Suppressor macrophage treated with lipopolysaccharide for 1 hour (primary cell): ENCODE measurements at regions not wholly inside any gene's neighbourhood (a gene's known extent, or its start where the extent isn't known, plus 50 kb on each side); places are given as distances from the start of the nearest gene placed in this dataset.

Experiments
- DNase-seq, 3 donors: peaks; one replicate each; pipeline ENCODE4 v3.0.0-alpha.2; 2020 to 2022

GRCh38 chr12:45553204-45553603, 176.3 kb upstream of the ARID2 start:
- DNase-seq: no peak

DNA sequence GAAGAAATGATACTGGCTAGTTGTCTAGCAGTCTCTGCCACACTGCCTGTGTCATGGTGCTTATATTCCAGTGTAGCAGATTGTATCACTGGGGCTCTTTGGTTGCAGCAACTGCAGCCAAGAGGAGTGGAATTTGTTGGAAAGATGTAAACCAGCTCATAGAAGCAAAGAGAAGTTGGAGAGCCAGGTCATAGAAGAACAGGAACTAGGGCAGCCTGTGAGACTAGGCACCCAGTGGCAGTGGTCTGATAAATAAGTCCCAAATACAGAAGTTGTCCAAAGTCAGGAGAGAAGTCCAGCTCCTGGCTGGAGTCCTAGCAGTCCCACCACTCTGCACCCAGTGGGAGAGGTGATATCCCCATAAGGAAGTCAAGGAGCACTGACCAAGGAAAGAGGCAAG, 172.5 kb upstream of the ARID2 start:
- DNase-seq: peak; percentile 65 to 72 (median 69)

- no peak for DNase-seq
Measured at GRCh38 chr12:45558353-45558752, 171.2 kb upstream of the ARID2 start.

- DNase-seq: no peak
Measured at GRCh38 chr12:45559537-45559936, 170.0 kb upstream of the ARID2 start.

GRCh38 chr12:45560689-45561088, 168.8 kb upstream of the ARID2 start:
- DNase-seq: no peak

DNA sequence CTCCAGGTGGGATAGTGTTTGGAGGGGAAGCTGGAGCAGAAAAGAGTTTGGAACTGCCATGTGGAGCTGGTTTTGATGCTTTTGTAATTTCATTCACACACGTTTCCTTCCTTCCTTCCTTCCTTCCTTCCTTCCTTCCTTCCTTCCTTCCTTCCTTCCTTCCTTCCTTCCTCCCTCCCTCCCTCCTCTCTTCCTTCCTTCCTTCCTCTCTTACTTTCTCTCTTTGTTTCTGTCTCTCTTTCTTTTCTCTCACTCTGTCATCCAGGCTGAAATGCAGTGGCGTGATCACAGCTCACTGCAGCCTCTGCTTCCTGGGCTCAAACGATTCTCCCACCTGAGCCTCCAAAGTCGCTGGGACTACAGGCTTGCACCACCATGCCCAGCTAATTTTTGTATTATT, 168.0 kb upstream of the ARID2 start:
- DNase-seq: no peak

GRCh38 chr12:45565590-45565989, 163.9 kb upstream of the ARID2 start:
- no peak for DNase-seq

GRCh38 chr12:45566257-45566656, 163.2 kb upstream of the ARID2 start:
- no peak for DNase-seq

- DNase-seq: peak in 1 of 3 donors; percentile 8
Measured at GRCh38 chr12:45568808-45569207, 160.7 kb upstream of the ARID2 start.

DNA sequence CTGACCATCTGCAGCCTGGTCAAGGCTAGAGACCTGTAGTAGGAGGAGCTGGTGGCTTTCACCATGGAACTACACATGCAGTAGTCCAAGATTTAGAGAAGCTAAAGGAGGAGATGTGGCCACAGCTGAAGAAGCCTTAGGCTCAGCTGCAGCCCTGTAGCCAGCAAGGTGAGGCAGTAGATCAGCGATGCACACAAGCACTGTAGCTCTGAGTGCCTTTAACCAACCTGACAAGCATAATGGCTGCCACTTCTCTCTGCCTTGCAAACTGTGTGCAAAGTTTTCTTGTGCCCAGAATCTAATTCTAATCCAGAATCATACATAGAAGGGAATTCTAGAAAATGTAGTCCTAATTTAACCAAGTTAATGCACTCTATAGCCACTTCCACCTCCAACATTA, 159.0 kb upstream of the ARID2 start:
- no peak for DNase-seq

- DNase-seq: no peak
Measured at GRCh38 chr12:45572114-45572513, 157.4 kb upstream of the ARID2 start.

- DNase-seq: peak; percentile 57 to 80 (median 74)
Measured at GRCh38 chr12:45575417-45575816, 154.1 kb upstream of the ARID2 start.

DNA sequence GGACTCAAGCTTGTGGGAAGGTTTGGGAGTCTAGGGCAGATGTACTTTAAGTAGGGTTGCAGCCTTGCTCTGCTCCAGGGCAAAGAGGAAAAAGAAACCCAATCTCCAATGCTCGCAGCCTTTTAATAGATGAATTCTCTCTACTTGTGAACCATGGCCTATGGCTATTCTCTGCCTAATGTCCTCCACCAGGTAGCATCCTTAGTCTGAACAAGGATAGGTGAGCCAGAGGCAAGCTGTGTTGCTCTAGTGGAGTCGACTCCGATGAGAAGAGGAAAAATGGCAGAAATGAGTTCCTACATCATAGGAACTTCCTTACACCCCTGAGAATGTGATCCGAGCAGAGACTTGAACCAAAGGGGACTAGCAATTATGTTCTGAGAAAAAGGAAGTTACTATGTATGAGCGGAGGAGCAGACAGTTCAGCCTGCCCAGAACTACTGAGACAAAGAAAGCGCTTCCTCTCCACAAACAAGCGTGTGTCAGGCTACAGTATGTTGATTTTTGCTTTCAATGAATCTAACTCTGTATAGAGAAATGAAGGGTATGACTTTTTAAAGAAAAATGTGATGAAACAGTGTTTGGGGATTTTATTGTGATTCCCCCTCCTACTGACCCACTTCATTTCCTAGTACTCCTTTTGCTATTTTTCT, 153.6 kb upstream of the ARID2 start:
- DNase-seq: peak; percentile 77 to 93 (median 86)

DNA sequence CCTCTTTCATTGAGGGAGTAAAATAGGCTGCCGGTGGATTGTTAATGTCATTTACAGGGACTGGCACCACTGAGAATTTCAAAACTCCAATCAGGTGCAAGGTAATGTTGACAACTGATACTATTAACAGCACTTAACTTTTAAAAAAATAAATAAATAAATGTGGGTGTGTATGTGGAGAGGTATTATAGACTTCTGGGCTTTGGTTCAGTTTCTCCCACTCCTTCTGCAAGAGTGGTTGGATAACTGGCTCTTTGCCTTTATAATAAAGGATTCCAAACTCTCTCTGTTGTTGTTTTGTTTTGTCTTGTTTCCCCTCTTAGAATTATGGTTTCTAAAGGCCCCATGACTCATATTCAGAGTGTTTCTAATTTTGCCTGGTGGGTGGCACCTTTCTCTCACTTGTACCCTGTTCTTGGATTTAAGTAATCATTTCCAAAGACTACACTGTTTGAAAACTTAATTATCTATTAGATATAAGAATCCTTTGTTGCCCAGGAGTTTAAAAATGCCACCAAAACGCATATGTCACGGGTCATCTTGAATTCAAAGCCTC, 151.6 kb upstream of the ARID2 start:
- peak; percentile 12 to 32 (median 30) for DNase-seq

DNA sequence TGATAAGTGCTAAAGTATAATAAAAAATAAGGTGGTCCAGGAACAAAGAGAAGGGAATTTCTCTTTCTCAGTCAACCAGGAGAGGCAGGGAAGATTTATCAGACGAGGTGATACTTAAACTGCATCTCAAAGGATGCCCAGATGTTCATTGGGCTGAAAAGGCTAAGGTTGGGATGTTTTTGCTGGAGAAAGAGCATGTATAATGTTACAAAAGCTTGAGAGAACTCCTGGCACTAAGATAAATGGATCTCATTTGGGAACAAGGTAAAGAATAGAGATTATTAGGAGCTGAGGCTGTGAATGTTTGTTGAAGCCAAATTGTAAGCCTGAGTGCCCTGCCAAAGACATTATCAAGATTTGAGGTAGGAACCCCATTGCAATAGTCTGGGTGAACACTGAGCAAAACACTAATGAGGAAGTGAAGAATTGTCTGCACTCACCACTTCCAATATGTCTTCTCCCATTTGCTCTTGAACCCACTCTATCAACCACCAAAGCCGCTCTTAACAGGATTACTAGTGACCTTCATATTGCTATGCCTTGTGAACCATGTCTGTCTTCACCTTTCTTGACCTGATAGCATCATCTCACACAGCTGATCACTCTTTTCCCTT, 149.0 kb upstream of the ARID2 start:
- DNase-seq: no peak

DNA sequence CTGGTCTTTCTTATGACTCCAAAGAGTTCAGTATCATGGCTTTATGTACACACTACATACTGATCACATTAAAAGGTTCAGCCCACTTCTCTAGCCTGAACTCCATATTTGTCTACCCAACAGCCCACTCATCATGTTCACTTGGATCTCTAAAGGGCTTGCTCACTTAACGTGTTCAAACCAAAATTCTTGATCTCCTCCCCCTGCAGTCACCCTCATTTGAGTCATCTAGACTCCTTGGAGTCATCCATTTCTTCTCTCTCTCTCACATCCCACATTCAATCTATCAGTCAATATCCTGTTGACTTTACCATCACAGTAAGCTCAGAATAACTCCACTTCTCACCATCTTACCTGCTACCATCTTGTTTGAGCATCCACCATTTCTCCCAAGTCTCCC, 148.4 kb upstream of the ARID2 start:
- DNase-seq: no peak

DNA sequence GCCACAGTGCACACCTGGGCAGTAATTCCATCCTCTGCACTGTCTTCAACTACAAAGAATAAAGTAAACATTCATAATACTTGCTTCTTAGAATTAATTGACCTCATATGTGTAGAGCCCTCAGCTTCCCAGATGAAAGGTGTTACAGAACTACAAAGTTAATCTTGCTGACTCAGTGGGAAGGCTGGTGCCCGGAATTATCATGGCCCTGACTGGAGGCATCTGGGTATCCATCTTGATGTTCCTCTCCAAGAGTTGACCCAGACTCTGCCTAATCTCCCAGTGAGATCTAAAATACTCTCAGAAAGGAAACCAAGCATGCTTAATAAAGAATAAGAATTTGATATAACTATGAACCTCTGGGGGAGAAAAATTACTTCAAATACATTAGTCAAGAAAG, 147.0 kb upstream of the ARID2 start:
- no peak for DNase-seq

- no peak for DNase-seq
Measured at GRCh38 chr12:45582986-45583659, 146.4 kb upstream of the ARID2 start.

DNA sequence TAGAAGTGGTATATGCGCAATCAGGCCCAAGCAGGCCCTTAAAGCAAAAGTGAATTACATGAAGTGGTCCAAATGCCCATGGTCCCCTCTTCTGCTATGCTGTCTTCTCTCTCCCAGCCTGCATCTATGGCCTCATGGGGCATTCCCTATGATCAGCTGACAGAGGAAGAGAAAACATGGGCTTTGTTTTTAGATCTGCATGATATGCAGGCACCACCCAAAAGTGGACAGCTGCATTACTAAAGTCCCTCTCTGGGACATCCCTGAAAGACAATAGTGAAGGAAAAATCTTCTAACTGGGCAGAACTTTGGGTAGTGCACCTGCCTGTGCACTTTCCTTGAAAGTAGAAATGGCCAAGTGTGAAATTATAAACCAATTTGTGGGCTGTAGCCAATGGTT, 145.2 kb upstream of the ARID2 start:
- no peak for DNase-seq

GRCh38 chr12:45585522-45586230, 143.8 kb upstream of the ARID2 start:
- DNase-seq: no peak

DNA sequence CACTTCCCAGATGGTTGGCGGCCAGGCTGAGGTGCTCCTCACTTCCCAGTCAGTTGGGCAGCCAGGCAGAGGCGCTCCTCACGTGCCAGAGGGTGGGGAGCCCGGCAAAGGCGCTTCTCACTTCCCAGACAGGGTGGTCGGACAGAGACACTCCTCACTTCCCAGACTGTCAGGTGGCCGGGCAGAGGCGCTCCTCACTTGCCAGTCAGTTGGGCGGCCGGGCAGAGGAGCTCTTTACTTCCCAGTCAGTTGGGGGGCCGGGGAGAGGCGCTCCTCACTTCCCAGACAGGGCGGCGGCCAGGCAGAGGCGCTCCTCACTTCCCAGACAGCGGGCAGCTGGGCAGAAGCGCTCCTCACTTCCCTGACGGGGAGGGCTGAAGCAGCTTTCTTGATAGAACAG, 143.0 kb upstream of the ARID2 start:
- no peak for DNase-seq

- peak; percentile 17 to 50 (median 27) for DNase-seq
Measured at GRCh38 chr12:45587012-45587411, 142.5 kb upstream of the ARID2 start.

DNA sequence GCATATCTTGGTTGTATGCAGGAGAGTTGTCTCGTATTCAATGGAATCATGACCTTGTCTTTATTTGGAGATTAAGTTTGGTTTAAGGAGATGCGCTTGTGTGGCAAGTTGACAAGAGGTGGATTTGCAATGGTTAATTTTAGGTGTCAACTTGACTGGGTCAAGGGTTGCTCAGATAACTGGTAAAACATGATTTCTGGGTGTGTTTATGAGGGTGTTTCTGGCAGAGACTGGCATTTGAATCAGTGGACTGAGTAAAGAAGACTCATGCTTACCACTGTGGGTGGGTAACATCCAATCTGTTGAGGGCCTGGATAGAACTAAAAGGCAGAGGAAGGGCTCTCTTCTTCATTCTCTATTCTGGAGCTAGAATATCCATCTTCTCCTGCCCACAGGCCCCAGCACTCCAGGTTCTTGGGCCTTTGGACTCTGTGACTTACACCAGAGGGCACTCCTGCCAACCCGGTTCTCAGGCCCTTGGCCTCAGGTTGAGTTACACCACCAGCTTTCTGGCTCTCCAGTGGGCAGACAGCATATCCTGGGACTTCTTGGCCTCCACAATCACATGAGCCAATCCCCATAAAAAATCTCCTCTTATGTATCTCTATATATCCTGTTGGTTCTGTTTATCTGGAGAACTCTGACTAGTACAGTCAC, 141.5 kb upstream of the ARID2 start:
- no peak for DNase-seq
